Iris pigment epithelial cell (primary cell): ENCODE measurements at regions not wholly inside any gene's neighbourhood (a gene's known extent, or its start where the extent isn't known, plus 50 kb on each side); places are given as distances from the start of the nearest gene placed in this dataset.
A peak's percentile ranks its signal among the peaks of the same experiment; 100 is the strongest.
"Not testable (repeated sequence)": the region's sequence is repeated elsewhere in the genome, so short reads cannot be mapped to it uniquely, and the experiment has no call there.

Experiments used
- DNase-seq: peaks from one replicate; pipeline ENCODE4 v3.0.0-alpha.2; 2011; ENCODE audit warnings: low read depth

- DNase-seq = peak; percentile 70
These were observed 145.6 kb upstream of the KLHL1 start for GRCh38 chr13:70253834-70254233.

GRCh38 chr13:70253411-70253810 is 145.2 kb upstream of the KLHL1 start:
- peak; percentile 45 for DNase-seq

- DNase-seq = peak; percentile 95
These were observed 141.2 kb upstream of the KLHL1 start for GRCh38 chr13:70249332-70250064.

GRCh38 chr13:70237131-70237530 is 128.9 kb upstream of the KLHL1 start:
- peak; percentile 68 for DNase-seq

- no peak for DNase-seq
These were observed 127.3 kb upstream of the KLHL1 start for GRCh38 chr13:70235565-70235964.

- DNase-seq = no peak
These were observed 115.7 kb upstream of the KLHL1 start for GRCh38 chr13:70223911-70224310.

- no peak for DNase-seq
These were observed 114.7 kb upstream of the KLHL1 start for GRCh38 chr13:70222926-70223325.

GRCh38 chr13:70218618-70219017 is 110.4 kb upstream of the KLHL1 start:
- DNase-seq = no peak

- not testable (repeated sequence) for DNase-seq
These were observed 100.7 kb upstream of the KLHL1 start for GRCh38 chr13:70208968-70209367.

GRCh38 chr13:70206671-70207070 is 98.4 kb upstream of the KLHL1 start:
- DNase-seq = no peak

- peak; percentile 8 for DNase-seq
These were observed 95.5 kb upstream of the KLHL1 start for GRCh38 chr13:70203661-70204229.

- DNase-seq = no peak
These were observed 82.8 kb upstream of the KLHL1 start for GRCh38 chr13:70191034-70191433.

- DNase-seq = no peak
These were observed 81.7 kb upstream of the KLHL1 start for GRCh38 chr13:70189981-70190380.

GRCh38 chr13:70188567-70188966 is 80.3 kb upstream of the KLHL1 start:
- no peak for DNase-seq

- peak; percentile 81 for DNase-seq
These were observed 74.8 kb upstream of the KLHL1 start for GRCh38 chr13:70183041-70183440.
